ENCODE measurements at regions not wholly inside any gene's neighbourhood (a gene's known extent, or its start where the extent isn't known, plus 50 kb on each side); places are given as distances from the start of the nearest gene placed in this dataset.

GRCh38 chr9:90517103-90517502 is 125.5 kb downstream of the DIRAS2 start:
- TF ChIP-seq CTCF (conservative IDR thresholded peaks at IDR 0.05; ENCODE audit: low read depth, low read length) (no peak), EZH2 (IDR thresholded peaks at IDR 0.05; ENCODE audit: borderline replicate concordance, low read depth, low read length, poor library complexity, severe bottlenecking) (no peak)
